ENCODE measurements at regions not wholly inside any gene's neighbourhood (a gene's known extent, or its start where the extent isn't known, plus 50 kb on each side); places are given as distances from the start of the nearest gene placed in this dataset.

GRCh38 chr15:47624503-47624902, 92.8 kb upstream of the SEMA6D start:
- Histone ChIP-seq H3K27ac (ENCODE audit: low read length) (no peak overlapping the region), H3K79me2 (ENCODE audit: low read length) (no peaks in the 10 kb centered on the region), H3K9me2 (replicated peaks; ENCODE audit: insufficient read depth, low read length) (0 out of 2 replicates have a peak, but pooled peaks cover 2% of the 10 kb centered on the region), H3K4me2 (ENCODE audit: low read depth, low read length, poor library complexity, severe bottlenecking) (no peak overlapping the region), H3K9me3 (ENCODE audit: low read length) (peaks cover 13% of the 10 kb centered on the region; the same call in 1 of the 2 replicates), H2AFZ (ENCODE audit: low read length) (no peak overlapping the region), H3K4me1 (ENCODE audit: low read length) (no peaks in the 10 kb centered on the region), H3K36me3 (ENCODE audit: insufficient read depth, low read length) (no peaks in the 10 kb centered on the region), H3K27me3 (ENCODE audit: low read length) (no peaks in the 10 kb centered on the region), H3K9ac (ENCODE audit: low read length) (no peak overlapping the region), H4K20me1 (ENCODE audit: insufficient read depth, low read depth, low read length) (no peaks in the 10 kb centered on the region), H3K4me3 (ENCODE audit: low read length) (no peak overlapping the region)
- DNase-seq = no peak

- Histone ChIP-seq H2AFZ (ENCODE audit: low read length) (no peak overlapping the region), H3K27me3 (ENCODE audit: low read length) (no peaks in the 10 kb centered on the region), H3K4me2 (ENCODE audit: low read depth, low read length, poor library complexity, severe bottlenecking) (no peak overlapping the region), H3K9ac (ENCODE audit: low read length) (no peak overlapping the region), H3K4me1 (ENCODE audit: low read length) (no peaks in the 10 kb centered on the region), H3K9me3 (ENCODE audit: low read length) (no peaks in the 10 kb centered on the region), H3K27ac (ENCODE audit: low read length) (no peak overlapping the region), H3K79me2 (ENCODE audit: low read length) (no peaks in the 10 kb centered on the region), H4K20me1 (ENCODE audit: insufficient read depth, low read depth, low read length) (no peaks in the 10 kb centered on the region), H3K9me2 (replicated peaks; ENCODE audit: insufficient read depth, low read length) (no peaks in the 10 kb centered on the region), H3K4me3 (ENCODE audit: low read length) (no peak overlapping the region), H3K36me3 (ENCODE audit: insufficient read depth, low read length) (no peaks in the 10 kb centered on the region)
- DNase-seq = no peak
Observed at GRCh38 chr15:47639042-47639441, 78.3 kb upstream of the SEMA6D start.

- no peak overlapping the region for H3K4me3 ChIP-seq (ENCODE audit: low read length)
Observed at GRCh38 chr15:47640079-47640478, 77.2 kb upstream of the SEMA6D start.

GRCh38 chr15:47640901-47641300, 76.4 kb upstream of the SEMA6D start:
- no peaks in the 10 kb centered on the region for H3K9me2 ChIP-seq (replicated peaks; ENCODE audit: insufficient read depth, low read length)
- no peak overlapping the region for H3K4me2 ChIP-seq (ENCODE audit: low read depth, low read length, poor library complexity, severe bottlenecking)
- no peak overlapping the region for H3K27ac ChIP-seq (ENCODE audit: low read length)
- H2AFZ ChIP-seq (ENCODE audit: low read length) = no peak overlapping the region
- no peaks in the 10 kb centered on the region for H3K79me2 ChIP-seq (ENCODE audit: low read length)
- no peaks in the 10 kb centered on the region for H3K36me3 ChIP-seq (ENCODE audit: insufficient read depth, low read length)
- no peaks in the 10 kb centered on the region for H4K20me1 ChIP-seq (ENCODE audit: insufficient read depth, low read depth, low read length)
- no peak for DNase-seq
- H3K4me1 ChIP-seq (ENCODE audit: low read length) = no peaks in the 10 kb centered on the region
- H3K4me3 ChIP-seq (ENCODE audit: low read length) = no peak overlapping the region
- no peaks in the 10 kb centered on the region for H3K27me3 ChIP-seq (ENCODE audit: low read length)
- no peaks in the 10 kb centered on the region for H3K9me3 ChIP-seq (ENCODE audit: low read length)
- no peak overlapping the region for H3K9ac ChIP-seq (ENCODE audit: low read length)

More at GRCh38 chr15:47640079-47640478, 77.2 kb upstream of the SEMA6D start:
- Histone ChIP-seq H3K27me3 (ENCODE audit: low read length) (no peaks in the 10 kb centered on the region), H4K20me1 (ENCODE audit: insufficient read depth, low read depth, low read length) (no peaks in the 10 kb centered on the region), H3K9me2 (replicated peaks; ENCODE audit: insufficient read depth, low read length) (no peaks in the 10 kb centered on the region), H3K4me2 (ENCODE audit: low read depth, low read length, poor library complexity, severe bottlenecking) (no peak overlapping the region), H2AFZ (ENCODE audit: low read length) (no peak overlapping the region), H3K36me3 (ENCODE audit: insufficient read depth, low read length) (no peaks in the 10 kb centered on the region), H3K9me3 (ENCODE audit: low read length) (no peaks in the 10 kb centered on the region), H3K4me1 (ENCODE audit: low read length) (no peaks in the 10 kb centered on the region), H3K27ac (ENCODE audit: low read length) (no peak overlapping the region), H3K9ac (ENCODE audit: low read length) (no peak overlapping the region), H3K79me2 (ENCODE audit: low read length) (no peaks in the 10 kb centered on the region)
- no peak for DNase-seq

- Histone ChIP-seq H2AFZ (ENCODE audit: low read length) (no peak overlapping the region), H4K20me1 (ENCODE audit: insufficient read depth, low read depth, low read length) (no peaks in the 10 kb centered on the region), H3K4me2 (ENCODE audit: low read depth, low read length, poor library complexity, severe bottlenecking) (no peak overlapping the region), H3K27ac (ENCODE audit: low read length) (no peak overlapping the region), H3K9me2 (replicated peaks; ENCODE audit: insufficient read depth, low read length) (no peaks in the 10 kb centered on the region), H3K4me3 (ENCODE audit: low read length) (no peak overlapping the region), H3K9ac (ENCODE audit: low read length) (no peak overlapping the region), H3K4me1 (ENCODE audit: low read length) (no peaks in the 10 kb centered on the region), H3K9me3 (ENCODE audit: low read length) (no peaks in the 10 kb centered on the region), H3K36me3 (ENCODE audit: insufficient read depth, low read length) (no peaks in the 10 kb centered on the region), H3K27me3 (ENCODE audit: low read length) (no peaks in the 10 kb centered on the region), H3K79me2 (ENCODE audit: low read length) (no peaks in the 10 kb centered on the region)
- no peak for DNase-seq
Observed at GRCh38 chr15:47644722-47645121, 72.6 kb upstream of the SEMA6D start.

- H3K9me2 ChIP-seq (replicated peaks; ENCODE audit: insufficient read depth, low read length) = no peaks in the 10 kb centered on the region
- no peaks in the 10 kb centered on the region for H3K36me3 ChIP-seq (ENCODE audit: insufficient read depth, low read length)
- no peaks in the 10 kb centered on the region for H3K27me3 ChIP-seq (ENCODE audit: low read length)
- H4K20me1 ChIP-seq (ENCODE audit: insufficient read depth, low read depth, low read length) = no peaks in the 10 kb centered on the region
- no peaks in the 10 kb centered on the region for H3K79me2 ChIP-seq (ENCODE audit: low read length)
- H3K27ac ChIP-seq (ENCODE audit: low read length) = no peak overlapping the region
- no peak overlapping the region for H2AFZ ChIP-seq (ENCODE audit: low read length)
- no peak overlapping the region for H3K4me3 ChIP-seq (ENCODE audit: low read length)
- H3K9me3 ChIP-seq (ENCODE audit: low read length) = no peaks in the 10 kb centered on the region
- H3K4me2 ChIP-seq (ENCODE audit: low read depth, low read length, poor library complexity, severe bottlenecking) = no peak overlapping the region
- no peak for DNase-seq
- no peak overlapping the region for H3K9ac ChIP-seq (ENCODE audit: low read length)
- H3K4me1 ChIP-seq (ENCODE audit: low read length) = no peaks in the 10 kb centered on the region
Observed at GRCh38 chr15:47650564-47650963, 66.7 kb upstream of the SEMA6D start.

- no peak overlapping the region for H3K4me2 ChIP-seq (ENCODE audit: low read depth, low read length, poor library complexity, severe bottlenecking)
- no peaks in the 10 kb centered on the region for H3K9me2 ChIP-seq (replicated peaks; ENCODE audit: insufficient read depth, low read length)
- no peaks in the 10 kb centered on the region for H3K27me3 ChIP-seq (ENCODE audit: low read length)
- no peaks in the 10 kb centered on the region for H3K36me3 ChIP-seq (ENCODE audit: insufficient read depth, low read length)
- no peaks in the 10 kb centered on the region for H4K20me1 ChIP-seq (ENCODE audit: insufficient read depth, low read depth, low read length)
- no peaks in the 10 kb centered on the region for H3K79me2 ChIP-seq (ENCODE audit: low read length)
- no peak overlapping the region for H3K9ac ChIP-seq (ENCODE audit: low read length)
- no peak for DNase-seq
- no peak overlapping the region for H3K4me3 ChIP-seq (ENCODE audit: low read length)
- no peak overlapping the region for H2AFZ ChIP-seq (ENCODE audit: low read length)
- H3K4me1 ChIP-seq (ENCODE audit: low read length) = no peaks in the 10 kb centered on the region
- H3K9me3 ChIP-seq (ENCODE audit: low read length) = no peaks in the 10 kb centered on the region
- no peak overlapping the region for H3K27ac ChIP-seq (ENCODE audit: low read length)
Observed at GRCh38 chr15:47652328-47652727, 65.0 kb upstream of the SEMA6D start.

- H3K4me2 ChIP-seq (ENCODE audit: low read depth, low read length, poor library complexity, severe bottlenecking) = no peak overlapping the region
- H3K4me3 ChIP-seq (ENCODE audit: low read length) = no peak overlapping the region
- no peaks in the 10 kb centered on the region for H3K4me1 ChIP-seq (ENCODE audit: low read length)
- H3K9me3 ChIP-seq (ENCODE audit: low read length) = no peaks in the 10 kb centered on the region
- no peak overlapping the region for H3K27ac ChIP-seq (ENCODE audit: low read length)
- no peak overlapping the region for H2AFZ ChIP-seq (ENCODE audit: low read length)
- H3K36me3 ChIP-seq (ENCODE audit: insufficient read depth, low read length) = no peaks in the 10 kb centered on the region
- H3K9ac ChIP-seq (ENCODE audit: low read length) = no peak overlapping the region
- H3K9me2 ChIP-seq (replicated peaks; ENCODE audit: insufficient read depth, low read length) = no peaks in the 10 kb centered on the region
- H4K20me1 ChIP-seq (ENCODE audit: insufficient read depth, low read depth, low read length) = no peaks in the 10 kb centered on the region
- DNase-seq = no peak
- no peaks in the 10 kb centered on the region for H3K79me2 ChIP-seq (ENCODE audit: low read length)
- no peaks in the 10 kb centered on the region for H3K27me3 ChIP-seq (ENCODE audit: low read length)
Observed at GRCh38 chr15:47652844-47653243, 64.5 kb upstream of the SEMA6D start.

GRCh38 chr15:47661661-47662180, 55.6 kb upstream of the SEMA6D start:
- no peaks in the 10 kb centered on the region for H3K9me2 ChIP-seq (replicated peaks; ENCODE audit: insufficient read depth, low read length)
- H3K27me3 ChIP-seq (ENCODE audit: low read length) = no peaks in the 10 kb centered on the region
- H3K4me3 ChIP-seq (ENCODE audit: low read length) = no peak overlapping the region
- H4K20me1 ChIP-seq (ENCODE audit: insufficient read depth, low read depth, low read length) = no peaks in the 10 kb centered on the region
- H3K9me3 ChIP-seq (ENCODE audit: low read length) = peaks cover 10% of the 10 kb centered on the region
- H3K4me2 ChIP-seq (ENCODE audit: low read depth, low read length, poor library complexity, severe bottlenecking) = no peak overlapping the region
- no peaks in the 10 kb centered on the region for H3K4me1 ChIP-seq (ENCODE audit: low read length)
- no peak overlapping the region for H3K27ac ChIP-seq (ENCODE audit: low read length)
- H3K36me3 ChIP-seq (ENCODE audit: insufficient read depth, low read length) = no peaks in the 10 kb centered on the region
- no peak overlapping the region for H2AFZ ChIP-seq (ENCODE audit: low read length)
- DNase-seq = no peak
- no peak overlapping the region for H3K9ac ChIP-seq (ENCODE audit: low read length)
- no peaks in the 10 kb centered on the region for H3K79me2 ChIP-seq (ENCODE audit: low read length)
